Activated CD8-positive, alpha-beta memory T cell treated with anti-CD3 and anti-CD28 coated beads for 48 hours (primary cell): ENCODE measurements at regions not wholly inside any gene's neighbourhood (a gene's known extent, or its start where the extent isn't known, plus 50 kb on each side); places are given as distances from the start of the nearest gene placed in this dataset.
"Not testable (repeated sequence)": the region's sequence is repeated elsewhere in the genome, so short reads cannot be mapped to it uniquely, and the experiment has no call there.

Source experiments
- DNase-seq, 3 experiments: peaks; one replicate each; pipeline ENCODE4 v3.0.0-alpha.2; 2020; ENCODE audit warnings: low read depth in 2 of 3, low spot score in 2 of 3

- no peak for DNase-seq
Observed at GRCh38 chrX:758917-759316, 128.3 kb downstream of the SHOX start.

- no peak for DNase-seq
Observed at GRCh38 chrX:750812-751211, 120.2 kb downstream of the SHOX start.

- no peak for DNase-seq
Observed at GRCh38 chrX:750263-750662, 119.7 kb downstream of the SHOX start.

- DNase-seq, result no peak
Observed at GRCh38 chrX:747176-747575, 116.6 kb downstream of the SHOX start.

GRCh38 chrX:739611-740010 is 109.0 kb downstream of the SHOX start:
- no peak for DNase-seq

- DNase-seq, result not testable (repeated sequence)
Observed at GRCh38 chrX:737021-737420, 106.4 kb downstream of the SHOX start.

- DNase-seq, result no peak
Observed at GRCh38 chrX:734362-734761, 103.8 kb downstream of the SHOX start.

GRCh38 chrX:733961-734360 is 103.4 kb downstream of the SHOX start:
- no peak for DNase-seq

GRCh38 chrX:729583-730409 is 99.2 kb downstream of the SHOX start:
- no peak for DNase-seq

GRCh38 chrX:729101-729500 is 98.5 kb downstream of the SHOX start:
- DNase-seq, result not testable (repeated sequence)

- DNase-seq, result not testable (repeated sequence)
Observed at GRCh38 chrX:728639-729038, 98.0 kb downstream of the SHOX start.

GRCh38 chrX:727738-728621 is 97.4 kb downstream of the SHOX start:
- DNase-seq, result no peak

- no peak for DNase-seq
Observed at GRCh38 chrX:725971-726370, 95.4 kb downstream of the SHOX start.

GRCh38 chrX:724256-724655 is 93.7 kb downstream of the SHOX start:
- no peak for DNase-seq

GRCh38 chrX:723781-724180 is 93.2 kb downstream of the SHOX start:
- no peak for DNase-seq

- DNase-seq, result no peak
Observed at GRCh38 chrX:721354-721753, 90.8 kb downstream of the SHOX start.

GRCh38 chrX:720825-721224 is 90.2 kb downstream of the SHOX start:
- no peak for DNase-seq

- no peak for DNase-seq
Observed at GRCh38 chrX:720250-720649, 89.7 kb downstream of the SHOX start.

GRCh38 chrX:716136-716535 is 85.5 kb downstream of the SHOX start:
- no peak for DNase-seq

GRCh38 chrX:714131-714530 is 83.5 kb downstream of the SHOX start:
- no peak for DNase-seq
